ENCODE measurements at regions not wholly inside any gene's neighbourhood (a gene's known extent, or its start where the extent isn't known, plus 50 kb on each side); places are given as distances from the start of the nearest gene placed in this dataset.
"Not testable (repeated sequence)": the region's sequence is repeated elsewhere in the genome, so short reads cannot be mapped to it uniquely, and the experiment has no call there.

DNA sequence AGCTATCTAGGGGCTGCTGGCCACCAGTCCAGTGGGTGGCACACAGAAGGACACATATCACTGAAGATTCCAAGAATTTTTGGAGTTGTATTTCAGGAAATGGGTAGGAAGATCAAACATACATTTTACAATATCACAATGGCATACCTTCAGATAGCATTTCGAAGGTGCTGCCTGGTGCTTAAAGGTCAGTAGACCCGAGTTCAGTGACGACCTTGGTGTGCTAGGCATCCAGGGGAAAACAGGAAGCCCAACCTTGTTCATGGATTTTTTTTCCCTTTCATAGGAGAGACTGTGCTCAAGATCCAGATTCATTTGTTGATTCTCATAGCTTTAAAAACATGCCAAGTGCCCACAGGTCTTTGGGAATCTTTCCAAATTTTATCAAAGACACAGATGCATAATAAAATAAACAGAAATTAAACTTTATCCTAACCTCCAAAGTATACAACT, 51.0 kb upstream of the RCBTB2 start:
- Mint-ChIP-seq H3K27ac (no peak overlapping the region), H3K9me3 (peaks cover 0 to 6% of the 10 kb centered on the region in 2 donors), H3K4me3 (no peak overlapping the region), H3K27me3 (peaks cover 58% of the 10 kb centered on the region), H3K4me1 (peaks cover 14% of the 10 kb centered on the region)
- no peak for ATAC-seq
- DNase-seq = no peak

DNA sequence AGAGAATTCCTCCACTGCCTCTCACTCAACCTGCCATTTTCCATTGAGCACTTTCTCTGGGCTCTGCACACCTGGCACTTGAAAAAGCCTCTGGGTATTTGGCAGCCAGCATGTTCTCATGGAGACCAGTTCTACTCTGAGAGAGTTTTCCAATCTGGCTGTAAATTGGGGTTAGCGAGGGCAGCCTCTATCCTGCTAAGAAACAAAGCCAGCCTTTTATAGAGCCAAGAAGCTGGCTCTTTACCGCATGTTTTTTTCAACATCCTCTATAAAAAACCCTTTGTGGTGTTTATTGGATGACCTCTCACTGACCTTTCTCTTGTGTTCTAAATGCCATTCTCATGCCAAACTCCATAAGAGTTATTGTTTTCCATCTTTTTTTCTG, 52.6 kb upstream of the RCBTB2 start:
- no peak overlapping the region for H3K27ac Mint-ChIP-seq
- DNase-seq = no peak
- H3K4me3 Mint-ChIP-seq = no peak overlapping the region
- H3K9me3 Mint-ChIP-seq = peaks cover 0 to 7% of the 10 kb centered on the region in 2 donors
- peaks cover 14% of the 10 kb centered on the region for H3K4me1 Mint-ChIP-seq
- H3K27me3 Mint-ChIP-seq = peaks cover 55% of the 10 kb centered on the region
- ATAC-seq = no peak

DNA sequence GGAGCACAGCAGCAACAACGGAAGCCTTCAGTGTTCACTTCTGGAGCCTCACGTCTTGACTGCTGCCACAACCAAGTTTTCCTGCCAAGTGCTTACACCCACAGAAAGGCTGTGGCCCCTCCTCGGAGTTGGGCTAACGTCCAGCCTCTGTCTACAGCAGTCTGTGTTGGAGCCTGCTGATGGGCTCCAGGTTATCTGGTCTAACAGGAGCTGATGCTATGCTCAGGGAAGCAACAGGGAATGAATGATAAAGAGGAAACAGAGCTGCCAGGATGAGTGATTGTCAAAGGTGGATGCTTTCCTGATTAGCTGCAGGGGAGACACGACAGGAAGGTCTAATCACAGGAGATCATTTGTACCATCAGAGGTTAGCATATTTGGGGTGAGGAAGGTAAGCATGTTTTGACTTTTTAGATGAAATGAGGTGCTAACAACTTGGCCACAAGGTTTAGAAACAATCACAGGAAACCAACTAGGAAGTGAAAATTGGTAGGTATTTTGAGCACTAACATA, 53.8 kb upstream of the RCBTB2 start:
- DNase-seq = no peak
- no peak overlapping the region for H3K27ac Mint-ChIP-seq
- no peak overlapping the region for H3K4me3 Mint-ChIP-seq
- H3K4me1 Mint-ChIP-seq = peaks cover 14% of the 10 kb centered on the region
- peaks cover 0 to 7% of the 10 kb centered on the region in 2 donors for H3K9me3 Mint-ChIP-seq
- no peak for ATAC-seq
- H3K27me3 Mint-ChIP-seq = peaks cover 43% of the 10 kb centered on the region

DNA sequence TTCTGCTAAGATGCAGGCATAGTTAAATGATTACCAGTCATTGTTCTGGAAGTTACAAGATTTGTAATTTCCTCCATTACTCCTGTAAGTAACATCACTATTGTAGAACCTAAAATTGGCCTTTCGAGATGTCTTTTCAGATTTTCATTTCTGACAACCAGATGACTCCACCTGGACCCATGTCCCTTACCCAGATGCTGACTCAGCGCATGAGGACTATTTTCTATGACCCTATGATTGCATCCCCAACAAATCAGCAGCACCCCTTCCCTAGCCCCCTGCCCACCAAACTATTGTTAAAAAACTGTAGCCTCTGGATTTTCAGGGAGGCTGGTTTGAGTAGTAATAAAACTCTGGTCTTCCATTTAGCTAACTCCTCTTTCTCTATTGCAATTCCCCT, 55.2 kb upstream of the RCBTB2 start:
- Mint-ChIP-seq H3K27ac (no peak overlapping the region), H3K27me3 (peaks cover 28% of the 10 kb centered on the region), H3K9me3 (peaks cover 0 to 7% of the 10 kb centered on the region in 2 donors), H3K4me3 (no peak overlapping the region), H3K4me1 (peaks cover 14% of the 10 kb centered on the region)
- ATAC-seq (no peak), DNase-seq (no peak)

DNA sequence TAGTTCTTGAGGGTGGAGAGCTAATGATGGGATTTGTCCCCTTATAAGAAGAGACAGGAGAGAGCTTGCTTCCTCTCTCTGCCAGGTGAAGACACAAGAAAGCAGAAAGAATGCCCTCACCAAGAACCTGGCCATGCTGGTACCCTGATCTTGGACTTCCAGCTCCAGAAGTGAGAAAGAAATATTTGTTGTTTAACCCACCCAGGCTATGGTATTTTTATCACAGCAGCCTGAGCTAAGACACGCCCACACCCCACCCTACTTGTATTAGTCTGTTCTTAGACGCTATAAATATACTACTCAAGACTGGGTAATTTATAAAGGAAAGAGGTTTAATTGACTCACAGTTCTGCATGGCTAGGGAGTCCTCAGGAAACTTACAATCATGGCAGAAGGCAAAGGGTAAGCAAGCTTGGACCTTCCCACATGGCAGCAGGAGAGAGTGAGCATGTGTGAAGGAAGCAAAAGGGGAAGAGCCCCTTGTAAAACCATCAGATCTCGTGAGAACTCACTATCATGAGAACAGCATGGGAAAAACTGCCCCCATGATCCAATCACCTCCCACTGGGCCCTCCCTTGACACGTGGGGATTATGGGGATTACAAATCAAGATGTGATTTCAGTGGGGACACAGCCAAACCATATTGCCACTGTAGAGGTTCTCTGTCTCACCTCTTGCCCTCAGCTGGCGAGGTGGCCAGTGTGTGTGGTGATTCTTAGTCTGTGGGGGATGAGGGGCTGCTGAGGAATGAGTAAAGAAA, 57.4 kb upstream of the RCBTB2 start:
- H3K4me3 Mint-ChIP-seq = no peak overlapping the region
- ATAC-seq (no peak), DNase-seq (no peak)
- H3K27me3 Mint-ChIP-seq = peaks cover 9% of the 10 kb centered on the region
- H3K4me1 Mint-ChIP-seq = peaks cover 14% of the 10 kb centered on the region
- peaks cover 0 to 7% of the 10 kb centered on the region in 2 donors for H3K9me3 Mint-ChIP-seq
- H3K27ac Mint-ChIP-seq = no peak overlapping the region

DNA sequence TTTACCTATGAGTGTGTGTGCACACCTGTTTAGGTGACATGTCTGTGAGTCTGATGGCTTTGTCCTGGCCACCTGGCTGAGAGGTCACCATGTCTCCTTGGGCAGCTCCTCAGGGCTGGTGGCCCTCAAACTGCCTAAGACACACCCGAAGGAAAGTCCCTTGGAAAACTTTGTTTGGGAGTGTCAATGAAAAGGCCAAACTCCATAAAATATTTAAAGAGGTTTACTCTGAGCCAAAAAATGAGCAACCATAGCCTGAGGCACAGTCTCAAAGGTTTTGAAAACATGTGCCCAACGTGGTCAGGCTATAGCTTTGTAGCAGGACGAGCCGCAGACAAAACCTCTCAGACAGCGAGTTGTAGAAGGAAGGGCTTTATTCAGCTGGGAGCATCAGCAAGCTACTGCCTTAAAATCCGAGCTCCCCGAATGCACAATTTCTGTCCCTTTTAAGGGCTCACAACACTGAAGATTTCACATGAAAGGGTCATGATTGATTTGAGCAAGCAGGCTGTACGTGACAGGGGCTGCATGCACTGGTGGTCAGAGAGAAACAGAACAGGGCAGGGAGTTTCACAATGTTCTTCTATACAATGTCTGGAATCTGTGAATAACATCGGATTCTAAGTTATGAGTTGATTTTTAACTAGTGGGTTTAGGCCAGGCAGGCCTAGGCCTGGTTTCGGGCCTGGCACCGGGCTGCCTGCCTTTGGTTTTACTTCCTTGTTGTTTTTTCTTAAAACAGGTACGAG, 58.4 kb upstream of the RCBTB2 start:
- H3K27ac Mint-ChIP-seq, H3K4me1 Mint-ChIP-seq, H3K4me3 Mint-ChIP-seq, H3K9me3 Mint-ChIP-seq, DNase-seq, H3K27me3 Mint-ChIP-seq, ATAC-seq: not testable (repeated sequence)

DNA sequence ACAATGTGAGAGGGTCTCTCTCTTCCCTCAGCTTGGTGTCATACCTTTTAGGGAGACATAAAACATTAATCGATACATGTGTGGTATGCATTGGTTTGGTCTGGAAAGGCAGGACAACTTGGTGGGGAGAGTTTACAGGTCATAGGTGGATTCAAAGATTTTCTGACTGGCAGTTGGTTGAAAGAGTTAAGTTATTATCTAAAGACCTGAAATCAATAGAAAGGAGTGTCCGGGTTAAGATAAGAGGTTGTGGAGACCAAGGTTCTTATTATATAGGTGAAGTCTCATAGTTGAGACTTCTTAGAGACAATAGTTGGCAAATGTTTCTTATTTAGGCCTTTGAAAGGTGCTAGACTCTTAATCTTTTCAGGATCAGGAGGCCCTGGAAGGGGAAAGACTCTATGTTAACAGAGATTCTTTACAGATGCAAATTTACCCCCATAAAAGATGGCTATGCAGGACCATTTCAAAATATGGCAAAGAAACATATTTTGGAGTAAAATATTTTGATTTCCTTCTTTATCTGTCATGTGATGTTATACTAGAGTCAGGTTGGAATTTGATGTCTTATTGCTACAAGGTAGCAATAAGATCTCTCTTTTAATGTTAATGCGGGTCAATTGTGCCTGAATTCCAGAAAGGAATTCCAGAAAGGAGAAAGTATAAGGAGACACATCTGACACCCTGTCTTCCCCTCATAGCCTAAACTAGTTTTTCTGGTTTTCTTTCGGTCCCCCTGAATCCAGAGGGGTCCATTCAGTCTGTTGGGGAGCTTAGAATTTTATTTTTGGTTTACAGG, 59.2 kb upstream of the RCBTB2 start:
- no peak overlapping the region for H3K27ac Mint-ChIP-seq

DNA sequence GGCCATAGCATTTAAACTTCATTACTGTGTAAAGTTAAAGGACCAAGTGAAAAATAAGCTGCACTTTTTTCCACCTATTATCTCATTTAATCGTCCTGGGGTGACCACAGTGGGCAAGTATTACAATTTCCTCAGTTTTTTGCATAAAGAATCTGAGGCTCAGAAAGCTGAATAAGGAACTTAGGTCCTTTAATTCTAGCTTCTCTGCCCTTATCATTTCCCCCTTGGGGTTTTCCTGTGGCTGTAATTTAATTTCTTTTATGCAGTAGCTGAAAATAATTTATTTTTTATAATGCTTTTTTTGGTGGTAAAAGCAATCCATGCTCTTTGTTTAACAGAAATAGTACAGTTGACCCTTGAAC, 59.8 kb upstream of the RCBTB2 start:
- H3K27me3 Mint-ChIP-seq = no peaks in the 10 kb centered on the region
- no peak overlapping the region for H3K27ac Mint-ChIP-seq
- H3K4me1 Mint-ChIP-seq = no peaks in the 10 kb centered on the region
- H3K9me3 Mint-ChIP-seq = peaks cover 0 to 7% of the 10 kb centered on the region in 2 donors
- DNase-seq (no peak), ATAC-seq (no peak)
- no peak overlapping the region for H3K4me3 Mint-ChIP-seq

More for the DNA sequence above, 59.2 kb upstream of the RCBTB2 start:
- peaks cover 2% of the 10 kb centered on the region for H3K4me1 Mint-ChIP-seq
- DNase-seq (no peak), ATAC-seq (no peak)
- no peaks in the 10 kb centered on the region for H3K27me3 Mint-ChIP-seq
- H3K9me3 Mint-ChIP-seq = peaks cover 0 to 7% of the 10 kb centered on the region in 2 donors
- no peak overlapping the region for H3K4me3 Mint-ChIP-seq

DNA sequence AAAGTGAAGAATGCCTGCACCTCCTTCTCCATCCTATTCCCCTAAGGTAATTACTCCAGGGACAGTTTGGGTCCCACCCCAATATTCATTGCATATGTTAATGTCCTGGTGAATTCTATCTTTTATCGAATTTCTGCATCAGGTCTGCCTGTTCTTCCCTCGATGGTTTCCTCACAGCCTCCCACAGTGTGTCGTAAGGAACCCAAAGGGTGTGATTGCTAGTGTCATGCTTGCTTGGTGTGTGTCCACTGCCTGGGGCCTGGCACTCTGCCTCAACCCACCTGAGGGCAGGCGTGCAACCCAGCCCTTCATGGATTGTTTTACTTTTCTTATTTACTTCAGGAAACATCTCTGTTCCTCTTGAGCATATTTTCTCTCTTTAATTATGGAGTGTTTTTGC, 60.2 kb upstream of the CYSLTR2 start:
- no peaks in the 10 kb centered on the region for H3K4me1 Mint-ChIP-seq
- ATAC-seq = no peak
- H3K27me3 Mint-ChIP-seq = no peaks in the 10 kb centered on the region
- H3K27ac Mint-ChIP-seq = no peak overlapping the region
- H3K9me3 Mint-ChIP-seq = peaks cover 0 to 4% of the 10 kb centered on the region in 2 donors
- no peak overlapping the region for H3K4me3 Mint-ChIP-seq
- DNase-seq = no peak

DNA sequence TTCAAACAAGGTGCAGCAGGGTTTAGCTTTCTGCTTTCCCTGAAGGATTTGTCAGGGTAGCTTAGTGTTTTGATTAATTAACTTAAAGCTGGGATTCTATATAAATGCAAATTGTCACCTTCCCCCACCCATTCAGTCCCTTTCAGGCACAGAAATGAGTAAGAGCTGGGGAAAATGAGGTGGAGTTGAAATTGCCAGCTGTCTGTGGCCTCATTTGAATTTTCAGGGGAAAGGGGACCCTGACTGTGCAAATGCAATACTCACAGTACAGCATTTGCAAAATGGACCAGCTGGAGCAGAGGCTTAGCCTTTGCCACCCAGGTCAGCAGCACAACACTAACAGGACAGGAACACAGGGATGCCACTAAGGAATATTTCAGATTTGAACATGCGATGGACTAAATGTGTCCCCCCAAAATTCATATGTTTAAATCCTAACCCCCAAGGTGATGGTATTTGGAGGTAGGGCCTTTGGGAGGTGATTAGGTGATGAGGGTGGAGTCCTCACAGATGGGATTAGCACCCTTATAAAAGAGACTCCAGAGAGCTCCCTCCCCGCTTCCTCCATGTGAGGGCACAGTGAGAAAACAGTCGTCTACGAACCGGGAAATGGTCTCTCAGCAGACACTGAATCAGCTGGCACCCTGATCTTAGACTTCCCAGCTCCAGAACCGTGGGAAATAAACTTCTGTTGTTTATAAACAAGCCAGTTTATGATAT, 59.5 kb upstream of the CYSLTR2 start:
- ATAC-seq (no peak), DNase-seq (no peak)
- H3K4me3 Mint-ChIP-seq = no peak overlapping the region
- no peaks in the 10 kb centered on the region for H3K27me3 Mint-ChIP-seq
- H3K4me1 Mint-ChIP-seq = no peaks in the 10 kb centered on the region
- no peaks in the 10 kb centered on the region for H3K9me3 Mint-ChIP-seq
- no peak overlapping the region for H3K27ac Mint-ChIP-seq

DNA sequence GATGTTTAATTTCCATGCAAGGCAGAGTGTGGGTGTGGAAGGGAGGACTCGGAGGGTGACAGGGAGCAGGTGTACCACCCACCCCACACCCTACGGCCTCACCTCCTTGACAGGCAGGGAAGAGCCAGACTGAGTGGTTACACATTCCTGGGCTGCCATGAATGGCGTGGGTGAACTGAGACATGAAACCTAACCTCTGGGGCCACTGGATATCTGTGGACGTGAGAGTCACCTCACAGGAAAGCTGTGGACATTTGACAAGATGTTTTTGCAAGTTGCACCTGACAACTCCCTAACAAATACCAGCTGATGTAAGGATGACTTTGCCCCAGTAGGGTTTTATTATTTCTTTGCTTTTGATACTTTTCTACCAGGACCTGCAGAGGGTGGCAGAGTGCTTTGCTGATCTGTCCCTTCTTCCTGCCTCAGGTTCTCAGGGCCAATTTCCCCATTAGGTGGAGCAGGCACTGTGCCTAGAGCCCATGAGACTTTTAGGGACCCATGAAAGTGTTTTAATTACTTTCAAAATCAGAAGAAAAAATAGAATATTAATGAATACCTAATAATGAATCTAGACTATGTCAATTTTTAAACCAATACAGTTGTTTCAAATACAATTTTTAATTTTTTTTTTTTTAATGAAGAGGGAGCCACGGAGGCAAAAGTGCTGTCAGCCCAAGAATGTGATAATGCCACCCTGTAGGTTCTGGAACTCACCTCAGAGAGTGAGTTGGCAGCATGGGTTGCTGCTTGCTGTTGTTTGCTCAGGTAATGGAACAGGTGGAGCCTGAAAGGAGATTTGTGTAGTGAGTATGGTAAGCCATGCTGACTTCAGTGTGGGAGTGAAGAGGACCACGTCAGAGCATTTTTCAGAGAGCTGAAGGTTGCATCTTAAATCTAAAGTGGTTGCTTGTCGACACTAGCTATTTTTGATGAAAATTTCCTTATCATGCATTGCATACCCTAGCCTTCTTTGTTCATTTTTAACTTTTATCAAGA, 58.0 kb upstream of the CYSLTR2 start:
- Mint-ChIP-seq H3K27me3 (no peaks in the 10 kb centered on the region), H3K4me1 (peaks cover 5% of the 10 kb centered on the region), H3K4me3 (no peak overlapping the region), H3K9me3 (no peaks in the 10 kb centered on the region), H3K27ac (no peak overlapping the region)
- DNase-seq (peak; percentile 16 to 53), ATAC-seq (peak; percentile 88)

DNA sequence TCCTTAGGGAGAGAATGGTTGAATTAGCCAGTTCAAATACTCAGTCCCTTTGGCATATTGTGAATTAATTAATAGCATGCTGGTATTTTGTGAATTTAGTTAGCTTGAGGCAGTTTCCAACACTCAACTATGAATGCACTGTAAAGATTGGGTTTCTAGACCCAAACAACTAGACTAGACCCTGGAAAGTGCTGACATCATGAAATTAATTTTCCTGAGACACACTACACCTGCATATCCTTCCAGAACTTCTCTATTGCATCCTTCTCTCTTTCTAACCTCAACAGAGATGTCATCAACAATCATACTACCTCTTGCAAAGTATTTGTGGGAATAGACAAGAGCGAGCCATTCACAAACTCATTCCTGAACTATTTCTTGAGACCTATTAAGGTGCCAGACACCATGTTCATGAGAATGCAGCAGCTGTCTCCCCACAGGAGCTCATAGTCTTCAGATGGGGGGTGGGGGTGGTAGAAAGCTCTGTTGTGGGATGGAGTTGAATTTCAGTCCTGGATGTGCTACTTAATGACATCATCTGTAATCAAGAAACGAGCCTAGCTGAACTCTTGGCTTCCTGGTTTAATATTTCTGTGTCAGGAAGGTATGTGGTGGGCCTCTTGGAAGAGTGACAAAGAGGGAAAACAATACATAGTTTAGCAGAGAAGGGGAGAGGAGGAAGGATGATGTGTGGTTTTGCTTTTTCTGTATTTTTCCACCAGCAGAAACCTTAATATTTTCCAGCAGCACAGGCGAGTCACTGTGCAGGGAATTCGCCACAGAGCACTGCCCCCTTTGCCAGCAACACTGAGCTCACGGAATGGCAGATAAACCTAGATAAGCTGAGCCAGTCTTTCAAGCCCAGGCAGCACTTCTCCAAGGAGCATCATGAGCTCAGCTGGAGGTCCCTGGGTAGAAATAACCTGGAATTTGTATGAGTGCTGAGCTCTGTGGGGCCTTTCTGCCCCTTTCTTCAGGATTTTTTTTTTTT, 53.1 kb upstream of the CYSLTR2 start:
- Mint-ChIP-seq H3K27me3 (no peaks in the 10 kb centered on the region), H3K9me3 (no peaks in the 10 kb centered on the region), H3K4me3 (no peak overlapping the region), H3K4me1 (peaks cover 8% of the 10 kb centered on the region), H3K27ac (peak overlapping the region in 1 of 2 donors; percentile 42)
- no peak for DNase-seq
- no peak for ATAC-seq

DNA sequence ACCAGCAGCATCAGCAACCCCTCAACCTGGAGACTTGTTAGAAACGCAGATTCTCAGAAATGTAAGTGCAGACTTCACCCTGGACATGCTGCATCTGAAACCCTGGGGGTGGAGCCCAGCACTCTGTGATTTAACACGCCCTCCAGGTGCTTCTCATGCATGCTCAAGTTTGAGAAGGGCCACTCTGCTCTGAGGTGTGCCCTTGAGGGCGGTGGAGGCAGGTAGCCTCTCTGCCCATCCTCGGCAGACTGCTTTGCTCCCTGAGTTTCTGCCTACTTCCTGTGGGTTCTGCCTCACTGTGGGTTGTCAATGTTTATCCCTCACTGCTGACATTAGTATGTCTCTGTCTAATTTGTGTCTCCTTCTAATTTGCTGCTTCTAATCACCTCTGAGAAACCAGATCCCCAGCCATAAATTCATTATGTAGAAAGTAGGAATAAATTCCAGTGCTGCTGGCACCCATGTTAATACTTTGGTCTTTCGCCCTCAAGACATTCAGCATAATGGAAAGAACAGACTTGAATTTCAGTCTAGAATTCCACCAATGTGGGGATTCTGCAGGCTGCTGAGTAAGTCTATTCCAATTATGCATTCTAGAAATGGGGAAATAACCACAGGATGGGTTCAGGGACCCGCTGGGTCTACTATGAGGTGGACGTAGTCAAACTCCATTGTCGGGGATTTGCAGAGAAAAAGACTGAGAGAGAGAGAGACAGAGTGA, 51.3 kb upstream of the CYSLTR2 start:
- Mint-ChIP-seq H3K27me3 (no peaks in the 10 kb centered on the region), H3K9me3 (peaks cover 0 to 5% of the 10 kb centered on the region in 2 donors), H3K27ac (no peak overlapping the region), H3K4me1 (peaks cover 8% of the 10 kb centered on the region), H3K4me3 (no peak overlapping the region)
- ATAC-seq (no peak), DNase-seq (no peak)
